ENCODE measurements at regions not wholly inside any gene's neighbourhood (a gene's known extent, or its start where the extent isn't known, plus 50 kb on each side); places are given as distances from the start of the nearest gene placed in this dataset.

- Histone ChIP-seq H3K4me3 (ENCODE audit: insufficient read depth, low read depth, low read length) (no peak overlapping the region), H3K27ac (ENCODE audit: low read depth, low read length) (no peak overlapping the region), H2AFZ (ENCODE audit: low read depth, low read length) (no peak overlapping the region), H3K36me3 (ENCODE audit: insufficient read depth, low read length) (no peaks in the 10 kb centered on the region), H3K9me3 (ENCODE audit: insufficient read depth, low read depth, low read length) (no peaks in the 10 kb centered on the region), H3K79me2 (ENCODE audit: insufficient read depth, low read length) (no peaks in the 10 kb centered on the region), H3K27me3 (ENCODE audit: insufficient read depth, low read length) (no peaks in the 10 kb centered on the region), H3K4me1 (ENCODE audit: insufficient read depth, low read length) (peaks cover 19% of the 10 kb centered on the region), H3K4me2 (ENCODE audit: low read length) (no peak overlapping the region), H4K20me1 (ENCODE audit: insufficient read depth, low read length) (no peaks in the 10 kb centered on the region), H3K9ac (ENCODE audit: low read length) (no peak overlapping the region)
- FAIRE-seq (no peak), DNase-seq (ENCODE audit: low read depth) (no peak)
- H3K4me3 Mint-ChIP-seq (ENCODE audit: unreplicated experiment): no peak overlapping the region
- H3K27me3 Mint-ChIP-seq (ENCODE audit: low read depth, unreplicated experiment): peaks cover 54% of the 10 kb centered on the region
- TF ChIP-seq EZH2 (IDR thresholded peaks at IDR 0.05; ENCODE audit: insufficient read depth, low read length): no peak
- TF ChIP-seq, protein P1, sequence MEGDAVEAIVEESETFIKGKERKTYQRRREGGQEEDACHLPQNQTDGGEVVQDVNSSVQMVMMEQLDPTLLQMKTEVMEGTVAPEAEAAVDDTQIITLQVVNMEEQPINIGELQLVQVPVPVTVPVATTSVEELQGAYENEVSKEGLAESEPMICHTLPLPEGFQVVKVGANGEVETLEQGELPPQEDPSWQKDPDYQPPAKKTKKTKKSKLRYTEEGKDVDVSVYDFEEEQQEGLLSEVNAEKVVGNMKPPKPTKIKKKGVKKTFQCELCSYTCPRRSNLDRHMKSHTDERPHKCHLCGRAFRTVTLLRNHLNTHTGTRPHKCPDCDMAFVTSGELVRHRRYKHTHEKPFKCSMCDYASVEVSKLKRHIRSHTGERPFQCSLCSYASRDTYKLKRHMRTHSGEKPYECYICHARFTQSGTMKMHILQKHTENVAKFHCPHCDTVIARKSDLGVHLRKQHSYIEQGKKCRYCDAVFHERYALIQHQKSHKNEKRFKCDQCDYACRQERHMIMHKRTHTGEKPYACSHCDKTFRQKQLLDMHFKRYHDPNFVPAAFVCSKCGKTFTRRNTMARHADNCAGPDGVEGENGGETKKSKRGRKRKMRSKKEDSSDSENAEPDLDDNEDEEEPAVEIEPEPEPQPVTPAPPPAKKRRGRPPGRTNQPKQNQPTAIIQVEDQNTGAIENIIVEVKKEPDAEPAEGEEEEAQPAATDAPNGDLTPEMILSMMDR (IDR thresholded peaks at IDR 0.05; ENCODE audit: insufficient read depth, low read depth, low read length): no peak
- H3K9me3 Mint-ChIP-seq (ENCODE audit: unreplicated experiment): no peaks in the 10 kb centered on the region
- no peaks in the 10 kb centered on the region for H3K4me1 Mint-ChIP-seq (ENCODE audit: low read depth, unreplicated experiment)
- peaks cover 2% of the 10 kb centered on the region for H3K36me3 Mint-ChIP-seq (ENCODE audit: low read depth, unreplicated experiment)
- H3K27ac Mint-ChIP-seq (ENCODE audit: unreplicated experiment): no peak overlapping the region
Measured at GRCh38 chr16:65722429-65722828, 600.6 kb upstream of the CDH11 start.

DNA sequence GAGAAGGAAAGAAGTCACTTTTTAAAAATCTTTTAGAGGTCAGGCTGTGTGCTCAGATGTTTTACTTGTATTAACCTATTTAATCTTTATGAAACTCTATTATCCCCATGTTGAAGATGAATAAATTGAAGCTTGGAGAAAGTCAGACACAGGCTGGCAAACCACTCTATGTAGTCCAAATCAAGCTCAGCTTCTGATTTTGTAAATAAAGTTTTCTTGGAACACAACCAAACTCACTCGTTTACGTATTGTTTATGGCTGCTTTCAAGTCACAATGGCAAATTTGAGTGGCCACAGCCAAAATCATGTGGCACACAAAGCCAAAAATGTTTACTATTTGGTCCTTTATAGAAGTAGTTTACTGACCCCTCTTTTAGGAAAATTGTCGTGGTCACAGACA is 596.0 kb upstream of the CDH11 start:
- H3K27ac Mint-ChIP-seq (ENCODE audit: unreplicated experiment): no peak overlapping the region
- no peak overlapping the region for H3K9ac ChIP-seq (ENCODE audit: low read length)
- H3K79me2 ChIP-seq (ENCODE audit: insufficient read depth, low read length): no peaks in the 10 kb centered on the region
- H3K4me3 ChIP-seq (ENCODE audit: insufficient read depth, low read depth, low read length): no peak overlapping the region
- H2AFZ ChIP-seq (ENCODE audit: low read depth, low read length): no peak overlapping the region
- H3K9me3 Mint-ChIP-seq (ENCODE audit: unreplicated experiment): peaks cover 2% of the 10 kb centered on the region
- peaks cover 2% of the 10 kb centered on the region for H3K27me3 ChIP-seq (ENCODE audit: insufficient read depth, low read length)
- H3K36me3 Mint-ChIP-seq (ENCODE audit: low read depth, unreplicated experiment): no peaks in the 10 kb centered on the region
- H3K4me1 Mint-ChIP-seq (ENCODE audit: low read depth, unreplicated experiment): peaks cover 3% of the 10 kb centered on the region
- TF ChIP-seq EZH2 (IDR thresholded peaks at IDR 0.05; ENCODE audit: insufficient read depth, low read length): no peak
- TF ChIP-seq, protein P1 (IDR thresholded peaks at IDR 0.05; ENCODE audit: insufficient read depth, low read depth, low read length): no peak
- no peak for FAIRE-seq
- no peaks in the 10 kb centered on the region for H3K4me1 ChIP-seq (ENCODE audit: insufficient read depth, low read length)
- H3K9me3 ChIP-seq (ENCODE audit: insufficient read depth, low read depth, low read length): no peaks in the 10 kb centered on the region
- DNase-seq (ENCODE audit: low read depth): no peak
- peaks cover 45% of the 10 kb centered on the region for H3K27me3 Mint-ChIP-seq (ENCODE audit: low read depth, unreplicated experiment)
- H4K20me1 ChIP-seq (ENCODE audit: insufficient read depth, low read length): no peaks in the 10 kb centered on the region
- no peaks in the 10 kb centered on the region for H3K36me3 ChIP-seq (ENCODE audit: insufficient read depth, low read length)
- no peak overlapping the region for H3K4me2 ChIP-seq (ENCODE audit: low read length)
- H3K27ac ChIP-seq (ENCODE audit: low read depth, low read length): no peak overlapping the region
- H3K4me3 Mint-ChIP-seq (ENCODE audit: unreplicated experiment): no peak overlapping the region

DNA sequence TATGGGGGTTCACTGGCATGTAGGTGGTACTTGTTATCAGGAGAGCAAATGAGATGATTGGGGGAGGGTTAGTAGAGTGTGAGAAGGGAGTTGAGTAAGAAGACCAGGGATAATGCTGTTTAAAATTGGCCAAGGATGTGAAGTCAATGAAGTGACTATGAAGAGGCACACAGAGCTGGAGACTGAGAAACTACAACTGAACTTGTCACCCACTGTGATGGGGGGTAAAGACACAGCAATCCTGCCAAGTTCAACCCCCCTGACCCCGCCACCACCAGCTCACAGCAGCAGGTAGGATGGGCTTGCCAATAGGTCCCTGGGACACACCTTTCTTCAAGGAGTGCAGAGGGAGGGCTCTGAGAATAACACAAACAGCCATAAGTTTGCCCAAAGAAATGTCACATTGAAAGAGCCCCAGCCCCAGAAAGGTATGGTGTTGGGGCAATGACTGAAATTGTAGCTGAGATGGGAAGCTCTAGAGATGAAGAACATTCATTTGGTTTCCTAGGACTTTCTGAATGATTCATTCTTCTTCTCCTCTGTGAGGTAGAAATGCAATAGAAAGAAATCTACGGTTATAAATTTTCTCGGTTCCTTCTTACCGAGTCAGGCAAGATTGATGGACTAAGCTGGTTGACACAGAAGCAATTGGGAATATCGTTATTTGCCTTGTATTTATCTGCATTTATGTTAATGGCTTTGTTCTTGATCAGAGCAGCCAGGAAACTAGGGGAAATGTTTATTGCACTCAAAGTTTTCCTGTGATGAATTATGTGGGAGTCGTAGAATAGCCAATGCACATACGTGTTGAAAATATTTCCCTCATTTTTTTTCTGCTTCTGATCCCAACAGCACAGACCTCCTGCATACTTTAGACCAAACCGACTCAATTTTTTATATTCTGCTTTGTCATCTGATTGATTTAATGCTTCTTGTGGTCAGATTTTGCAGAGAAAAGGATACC is 595.2 kb upstream of the CDH11 start:
- H3K9ac ChIP-seq (ENCODE audit: low read length): no peak overlapping the region
- H4K20me1 ChIP-seq (ENCODE audit: insufficient read depth, low read length): no peaks in the 10 kb centered on the region
- no peak overlapping the region for H3K4me3 ChIP-seq (ENCODE audit: insufficient read depth, low read depth, low read length)
- H3K9me3 ChIP-seq (ENCODE audit: insufficient read depth, low read depth, low read length): no peaks in the 10 kb centered on the region
- Mint-ChIP-seq H3K27me3 (ENCODE audit: low read depth, unreplicated experiment) (peaks cover 45% of the 10 kb centered on the region), H3K9me3 (ENCODE audit: unreplicated experiment) (peaks cover 2% of the 10 kb centered on the region), H3K4me3 (ENCODE audit: unreplicated experiment) (no peak overlapping the region), H3K4me1 (ENCODE audit: low read depth, unreplicated experiment) (peaks cover 3% of the 10 kb centered on the region), H3K27ac (ENCODE audit: unreplicated experiment) (no peak overlapping the region), H3K36me3 (ENCODE audit: low read depth, unreplicated experiment) (no peaks in the 10 kb centered on the region)
- H3K79me2 ChIP-seq (ENCODE audit: insufficient read depth, low read length): no peaks in the 10 kb centered on the region
- no peak overlapping the region for H2AFZ ChIP-seq (ENCODE audit: low read depth, low read length)
- H3K36me3 ChIP-seq (ENCODE audit: insufficient read depth, low read length): no peaks in the 10 kb centered on the region
- FAIRE-seq: no peak
- H3K4me1 ChIP-seq (ENCODE audit: insufficient read depth, low read length): no peaks in the 10 kb centered on the region
- TF ChIP-seq, protein P1 (IDR thresholded peaks at IDR 0.05; ENCODE audit: insufficient read depth, low read depth, low read length): no peak
- TF ChIP-seq EZH2 (IDR thresholded peaks at IDR 0.05; ENCODE audit: insufficient read depth, low read length): no peak
- no peak overlapping the region for H3K27ac ChIP-seq (ENCODE audit: low read depth, low read length)
- no peak overlapping the region for H3K4me2 ChIP-seq (ENCODE audit: low read length)
- peaks cover 2% of the 10 kb centered on the region for H3K27me3 ChIP-seq (ENCODE audit: insufficient read depth, low read length)
- peak; percentile 70 for DNase-seq (ENCODE audit: low read depth)
